ENCODE measurements at regions not wholly inside any gene's neighbourhood (a gene's known extent, or its start where the extent isn't known, plus 50 kb on each side); places are given as distances from the start of the nearest gene placed in this dataset.

- TF ChIP-seq ETS1 (IDR thresholded peaks at IDR 0.05) (no peak), ZNF331 (CRISPR knock-in tag; IDR thresholded peaks at IDR 0.05; ENCODE audit: low read depth) (no peak), POLR2AphosphoS5 (IDR thresholded peaks at IDR 0.05; ENCODE audit: low read depth) (no peak), CTCF (conservative IDR thresholded peaks at IDR 0.05; ENCODE audit: low read depth in 2 of 2) (no peak), EZH2phosphoT487 (IDR thresholded peaks at IDR 0.05; ENCODE audit: unreplicated experiment) (no peak), EZH2 (IDR thresholded peaks at IDR 0.05; ENCODE audit: low read depth, unreplicated experiment) (no peak), JUNB (IDR thresholded peaks at IDR 0.05; ENCODE audit: unreplicated experiment) (no peak)
Measured at GRCh38 chr1:188164459-188164858, 1335.7 kb downstream of the PLA2G4A start (continued).

GRCh38 chr1:188166654-188167053, 1337.9 kb downstream of the PLA2G4A start:
- no peak overlapping the region for H3K27ac ChIP-seq (ENCODE audit: low read depth)
- Mint-ChIP-seq H3K4me1 (no peaks in the 10 kb centered on the region), H3K27ac (no peak overlapping the region), H3K9me3 (no peaks in the 10 kb centered on the region), H3K4me3 (no peak overlapping the region), H3K27me3 (ENCODE audit: insufficient read depth, low read depth, poor library complexity) (no peaks in the 10 kb centered on the region), H3K36me3 (ENCODE audit: low read depth) (no peaks in the 10 kb centered on the region)
- TF ChIP-seq STAT1 (IDR thresholded peaks at IDR 0.05; ENCODE audit: unreplicated experiment) (no peak), ZNF462 (CRISPR knock-in tag; IDR thresholded peaks at IDR 0.05) (no peak), ZNF331 (CRISPR knock-in tag; IDR thresholded peaks at IDR 0.05; ENCODE audit: low read depth) (no peak), EZH2phosphoT487 (IDR thresholded peaks at IDR 0.05; ENCODE audit: unreplicated experiment) (no peak), JUNB (IDR thresholded peaks at IDR 0.05; ENCODE audit: unreplicated experiment) (no peak), REST (IDR thresholded peaks at IDR 0.05; ENCODE audit: unreplicated experiment) (no peak), CTCF (conservative IDR thresholded peaks at IDR 0.05; ENCODE audit: low read depth in 2 of 2) (no peak)
- H3F3A ChIP-seq (replicated peaks; ENCODE audit: low read depth) = no peaks in the 10 kb centered on the region
- H3K27me3 ChIP-seq (ENCODE audit: insufficient read depth) = no peaks in the 10 kb centered on the region
- H3K4me1 ChIP-seq (ENCODE audit: insufficient read depth) = no peaks in the 10 kb centered on the region
- H3K79me2 ChIP-seq (replicated peaks; ENCODE audit: insufficient read depth) = no peaks in the 10 kb centered on the region
- no peak overlapping the region for H2AFZ ChIP-seq
- DNase-seq (ENCODE audit: low spot score) (no peak), ATAC-seq (no peak)
- no peaks in the 10 kb centered on the region for H3K9me2 ChIP-seq (ENCODE audit: insufficient read depth)
- H4K20me1 ChIP-seq (replicated peaks; ENCODE audit: insufficient read depth) = no peaks in the 10 kb centered on the region
- no peak overlapping the region for H3K4me3 ChIP-seq
- no peaks in the 10 kb centered on the region for H3K36me3 ChIP-seq (ENCODE audit: insufficient read depth)
- H3K4me2 ChIP-seq = no peak overlapping the region

Data from GM23338 (cell line).